ENCODE measurements at regions not wholly inside any gene's neighbourhood (a gene's known extent, or its start where the extent isn't known, plus 50 kb on each side); places are given as distances from the start of the nearest gene placed in this dataset.

- no peak for DNase-seq (ENCODE audit: low spot score)
Observed at GRCh38 chr15:93720607-93721006, 510.8 kb upstream of the MCTP2 start.

- no peak for DNase-seq (ENCODE audit: low spot score)
Observed at GRCh38 chr15:93719921-93720351, 511.4 kb upstream of the MCTP2 start.

GRCh38 chr15:93716615-93717231, 514.6 kb upstream of the MCTP2 start:
- DNase-seq (ENCODE audit: low spot score): no peak

- DNase-seq (ENCODE audit: low spot score): no peak
Observed at GRCh38 chr15:93709708-93710107, 521.7 kb upstream of the MCTP2 start.

GRCh38 chr15:93708724-93709445, 522.5 kb upstream of the MCTP2 start:
- DNase-seq (ENCODE audit: low spot score): no peak

GRCh38 chr15:93707751-93708150, 523.6 kb upstream of the MCTP2 start:
- no peak for DNase-seq (ENCODE audit: low spot score)

GRCh38 chr15:93706495-93707292, 524.7 kb upstream of the MCTP2 start:
- DNase-seq (ENCODE audit: low spot score): no peak

GRCh38 chr15:93705753-93706455, 525.5 kb upstream of the MCTP2 start:
- no peak for DNase-seq (ENCODE audit: low spot score)

- no peak for DNase-seq (ENCODE audit: low spot score)
Observed at GRCh38 chr15:93703092-93703739, 528.1 kb upstream of the MCTP2 start.

- DNase-seq (ENCODE audit: low spot score): no peak
Observed at GRCh38 chr15:93700051-93700450, 531.3 kb upstream of the MCTP2 start.

GRCh38 chr15:93694033-93694432, 537.3 kb upstream of the MCTP2 start:
- no peak for DNase-seq (ENCODE audit: low spot score)

GRCh38 chr15:93683651-93684050, 547.7 kb upstream of the MCTP2 start:
- no peak for DNase-seq (ENCODE audit: low spot score)

- no peak for DNase-seq (ENCODE audit: low spot score)
Observed at GRCh38 chr15:93671387-93671943, 559.9 kb upstream of the MCTP2 start.

- no peak for DNase-seq (ENCODE audit: low spot score)
Observed at GRCh38 chr15:93670931-93671330, 560.4 kb upstream of the MCTP2 start.

GRCh38 chr15:93664213-93664956, 567.0 kb upstream of the MCTP2 start:
- no peak for DNase-seq (ENCODE audit: low spot score)

GRCh38 chr15:93662162-93662885, 569.0 kb upstream of the MCTP2 start:
- DNase-seq (ENCODE audit: low spot score): no peak

- DNase-seq (ENCODE audit: low spot score): no peak
Observed at GRCh38 chr15:93658026-93658816, 569.2 kb upstream of the RGMA start.

GRCh38 chr15:93656041-93656440, 567.0 kb upstream of the RGMA start:
- no peak for DNase-seq (ENCODE audit: low spot score)

GRCh38 chr15:93649691-93650235, 560.8 kb upstream of the RGMA start:
- DNase-seq (ENCODE audit: low spot score): no peak

All from putamen (tissue), 1 donor.